HepG2 (cell line): ENCODE measurements at regions not wholly inside any gene's neighbourhood (a gene's known extent, or its start where the extent isn't known, plus 50 kb on each side); places are given as distances from the start of the nearest gene placed in this dataset.

Experiments
- ATAC-seq: fragments of 200-7000 bp; cut with Tn5 transposase; 3 replicates; pipeline ENCODE4 v1.9.1; 2020; ENCODE audit warnings: mild to moderate bottlenecking, moderate library complexity
- BruUV-seq: library from RNA; stranded (reverse); fragments of 400-500 nt; replicated peaks from 2 replicates; lab custom pipeline; 2021; lab: Mats Ljungman, UMichigan
- CTCF ChIA-PET: fragments of 300-600 bp; formaldehyde crosslinking; extraction: SDS; loops from one replicate; lab custom pipeline; 2021; ENCODE audit warnings: low total read pairs, inconsistent platforms, low intra/inter-chr PET ratio; lab: Yijun Ruan, JAX
- POLR2A ChIA-PET: fragments of 350-600 bp; sonication (Branson Sonifier 250); formaldehyde crosslinking; loops from one replicate; lab custom pipeline; 2020; ENCODE audit warnings: antibody characterized with exemption, inconsistent platforms; lab: Yijun Ruan, JAX
- DNase-seq: peaks from one replicate; pipeline ENCODE4 v3.0.0-alpha.2; 2015; ENCODE audit warnings: low spot score
- FAIRE-seq: peaks from 3 replicates; lab custom pipeline; 2011; peaks lifted over from hg19 to GRCh38; lab: Jason Lieb, UNC
- H2AFZ ChIP-seq: one replicate; pipeline ENCODE4 v1.6.1; 2011; ENCODE audit warnings: low read length, inconsistent platforms
- H3K27ac ChIP-seq: fragments of 300-600 bp; 3 replicates; pipeline ENCODE4 v1.8.0; 2011; ENCODE audit warnings: mixed run types, mild to moderate bottlenecking, mixed read lengths, low read length, inconsistent platforms; ENCODE audit not compliant: insufficient read depth; ENCODE audit errors: extremely low read length
- H3K27me3 ChIP-seq, 2 experiments: fragments of 200-600 bp in 1 of 2; 2 replicates in 1 of 2; 3 replicates in 1 of 2; pipeline versions ENCODE4 v1.6.0 to v1.8.0; 2011; ENCODE audit warnings: low read length in 2 of 2, mild to moderate bottlenecking in 2 of 2, moderate library complexity in 2 of 2, inconsistent platforms in 1 of 2; ENCODE audit not compliant: insufficient read depth in 2 of 2, control insufficient read depth in 1 of 2
- H3K36me3 ChIP-seq, 2 experiments: fragments of 200-600 bp in 1 of 2; replicated peaks in 1 of 2; 2 replicates in 1 of 2; 3 replicates in 1 of 2; pipeline versions ENCODE4 v1.5.1 to v1.8.0; 2011; ENCODE audit warnings: low read length in 2 of 2, inconsistent platforms in 1 of 2; ENCODE audit not compliant: insufficient read depth in 2 of 2, control insufficient read depth in 1 of 2
- H3K4me1 ChIP-seq: 2 replicates; pipeline ENCODE4 v1.5.1; 2012; ENCODE audit warnings: low read length, inconsistent platforms; ENCODE audit not compliant: insufficient read depth
- H3K4me2 ChIP-seq: 2 replicates; pipeline ENCODE4 v1.6.0; 2011; ENCODE audit warnings: low read depth, low read length, inconsistent platforms
- H3K4me3 ChIP-seq, 3 experiments: fragments of 200-600 bp in 1 of 3; sonication (generic), shearing (Covaris generic) in 1 of 3; replicated peaks in 1 of 3; 2 replicates each; pipeline ENCODE4 v1.5.1; 2011 to 2016; ENCODE audit warnings: low read length in 3 of 3, inconsistent platforms in 2 of 3, low read depth in 2 of 3, mild to moderate bottlenecking in 2 of 3, control low read depth in 1 of 3, mixed read lengths in 1 of 3; ENCODE audit not compliant: insufficient read depth in 1 of 3
- H3K79me2 ChIP-seq: one replicate; pipeline ENCODE4 v1.6.1; 2011; ENCODE audit warnings: low read length, inconsistent platforms; ENCODE audit not compliant: insufficient read depth
- H3K9ac ChIP-seq: 2 replicates; pipeline ENCODE4 v1.6.0; 2011; ENCODE audit warnings: mild to moderate bottlenecking, low read depth, low read length, inconsistent platforms; ENCODE audit not compliant: insufficient read depth
- H3K9me3 ChIP-seq: 2 replicates; pipeline ENCODE4 v1.5.1; 2012; ENCODE audit warnings: mild to moderate bottlenecking, low read length
- H4K20me1 ChIP-seq: 2 replicates; pipeline ENCODE4 v1.6.0; 2011; ENCODE audit warnings: inconsistent platforms, mild to moderate bottlenecking, low read length, moderate library complexity; ENCODE audit not compliant: insufficient read depth
- AGO2 ChIP-seq: fragments of 200-400 bp; formaldehyde crosslinking; optimal IDR thresholded peaks from 2 replicates; pipeline ENCODE3; 2017; ENCODE audit warnings: mild to moderate bottlenecking, low read depth, low read length, moderate library complexity
- CAMTA2 ChIP-seq: sonication (generic); formaldehyde crosslinking; IDR thresholded peaks from 2 replicates; pipeline ENCODE4 v1.4.0; 2020; ENCODE audit warnings: mild to moderate bottlenecking, missing genetic modification reagents, borderline replicate concordance
- CC2D1A ChIP-seq: sonication (generic); formaldehyde crosslinking; IDR thresholded peaks from 2 replicates; pipeline ENCODE4 v1.8.1; 2023; ENCODE audit warnings: mild to moderate bottlenecking, missing genetic modification reagents
- HNF4A ChIP-seq: sonication (generic); formaldehyde crosslinking; IDR thresholded peaks from 2 replicates; pipeline ENCODE4 v1.4.0; 2020; ENCODE audit warnings: missing genetic modification reagents
- KLF6 ChIP-seq: IDR thresholded peaks from 2 replicates; pipeline ENCODE4 v1.8.0; 2016; ENCODE audit warnings: missing biosample characterization, missing genetic modification reagents
- KMT2A ChIP-seq: sonication (generic); formaldehyde crosslinking; IDR thresholded peaks from 2 replicates; pipeline ENCODE4 v1.4.0; 2020; ENCODE audit warnings: missing genetic modification reagents
- MED13 ChIP-seq: sonication (generic); formaldehyde crosslinking; IDR thresholded peaks from 2 replicates; pipeline ENCODE4 v1.5.0; 2020; ENCODE audit warnings: missing genetic modification reagents
- SNAPC2 ChIP-seq: sonication (generic); formaldehyde crosslinking; IDR thresholded peaks from 2 replicates; pipeline ENCODE4 v1.8.1; 2022; ENCODE audit warnings: mild to moderate bottlenecking, missing genetic modification reagents
- SOX13 ChIP-seq, 3 experiments: fragments of 450-650 bp in 1 of 3; sonication (generic) in 1 of 3; formaldehyde crosslinking in 1 of 3; IDR thresholded peaks in 2 of 3; conservative IDR thresholded peaks in 1 of 3; 2 replicates each; pipeline versions ENCODE4 v1.5.0 to v1.6.1; 2016 to 2020; ENCODE audit warnings: antibody characterized with exemption in 1 of 3, mild to moderate bottlenecking in 1 of 3, missing compliant biosample characterization in 1 of 3, missing genetic modification reagents in 1 of 3, moderate library complexity in 1 of 3
- ZNF644 ChIP-seq: IDR thresholded peaks from 2 replicates; pipeline ENCODE4 v1.6.1; 2016; ENCODE audit warnings: low read depth
- ZNF775 ChIP-seq: sonication (generic); formaldehyde crosslinking; IDR thresholded peaks from 2 replicates; pipeline ENCODE4 v1.4.0; 2020; ENCODE audit warnings: missing genetic modification reagents, mild to moderate bottlenecking, moderate library complexity, borderline replicate concordance
- ZNF782 ChIP-seq: sonication (generic); formaldehyde crosslinking; IDR thresholded peaks from 2 replicates; pipeline ENCODE4 v1.4.0; 2020; ENCODE audit warnings: missing genetic modification reagents, mild to moderate bottlenecking, borderline replicate concordance
- WGBS: methylation state at CpG from one replicate; pipeline ENCODE4 v1.1.6; 2017; ENCODE audit warnings: low lambda C conversion rate; 5-methylcytosine and 5-hydroxymethylcytosine counted together
- in situ Hi-C: cut with HindIII; loops from 2 replicates; pipeline ENCODE4 v1.10.0; 2017; ENCODE audit warnings: low pct_unique_long_range_greater_than_20kb; ENCODE audit not compliant: extremely low pct_ligation_motif_present
- intact Hi-C: fragments of 100-400 bp; cut with micrococcal nuclease; formaldehyde crosslinking; loops from one replicate; pipeline ENCODE4 v1.10.0; 2022; ENCODE audit not compliant: unreplicated experiment

GRCh38 chr5:78720227-78720985 lies 71.8 kb upstream of the LHFPL2 start:
- no peak for FAIRE-seq
- H3K9ac ChIP-seq, result peak overlapping the region; percentile 11; the same call in 1 of the 2 replicates
- peak overlapping the region; percentile 52 for H2AFZ ChIP-seq
- TF ChIP-seq KLF6 (CRISPR knock-in tag), result no peak
- TF ChIP-seq CC2D1A (CRISPR knock-in tag), result no peak
- TF ChIP-seq ZNF644 (CRISPR knock-in tag), result no peak
- peak; percentile 23; the same call in 1 of the 2 replicates for TF ChIP-seq HNF4A (CRISPR knock-in tag)
- 0 out of 2 replicates have a peak, but pooled peaks have one; percentile 27 for TF ChIP-seq MED13 (CRISPR knock-in tag)
- no peak for TF ChIP-seq SNAPC2 (CRISPR knock-in tag)
- TF ChIP-seq KMT2A, result no peak
- TF ChIP-seq ZNF775, result no peak
- no peak for TF ChIP-seq ZNF782 (CRISPR knock-in tag)
- no peak for TF ChIP-seq SOX13 (IDR thresholded peaks at IDR 0.05)
- TF ChIP-seq SOX13 (CRISPR knock-in tag; conservative IDR thresholded peaks at IDR 0.05 in 1 of 2, IDR thresholded peaks at IDR 0.05 in 1 of 2), result no peak
- no peak for TF ChIP-seq CAMTA2 (CRISPR knock-in tag)
- no peak for TF ChIP-seq AGO2
- H4K20me1 ChIP-seq, result no peaks in the 10 kb centered on the region
- no peaks in the 10 kb centered on the region for H3K9me3 ChIP-seq
- H3K27me3 ChIP-seq, result no peaks in the 10 kb centered on the region
- H3K27ac ChIP-seq, result no peak overlapping the region
- intact Hi-C loops, result loop anchor here (10.0 kb wide), 1 partner anchor 76 kb away; the partner anchor contains the start of gene LHFPL2
- in situ Hi-C loops, result no loop called here
- ChIA-PET CTCF (no interaction called here), POLR2A (interaction anchor here (1.0 to 1.4 kb wide), 3 partner anchors 21 to 264 kb away, joined by 3 to 5 read pairs (median 3); partner anchors contain the start of gene LHFPL2)
- ATAC-seq, result peak; percentile 45
- peak overlapping the region; percentile 73 for H3K4me2 ChIP-seq
- no TSS peak for BruUV-seq
- WGBS, result 1% methylated on average over 4 of the region's 9 CpGs
- DNase-seq, result no peak
- no peaks in the 10 kb centered on the region for H3K36me3 ChIP-seq
- peaks cover 52% of the 10 kb centered on the region for H3K4me1 ChIP-seq
- no peaks in the 10 kb centered on the region for H3K79me2 ChIP-seq
- H3K4me3 ChIP-seq, result peak overlapping the region; percentile 2 to 39 (median 10); a peak in 2 of 6 replicates
